ENCODE measurements at regions not wholly inside any gene's neighbourhood (a gene's known extent, or its start where the extent isn't known, plus 50 kb on each side); places are given as distances from the start of the nearest gene placed in this dataset.
A peak's percentile ranks its signal among the peaks of the same experiment; 100 is the strongest.

DNA sequence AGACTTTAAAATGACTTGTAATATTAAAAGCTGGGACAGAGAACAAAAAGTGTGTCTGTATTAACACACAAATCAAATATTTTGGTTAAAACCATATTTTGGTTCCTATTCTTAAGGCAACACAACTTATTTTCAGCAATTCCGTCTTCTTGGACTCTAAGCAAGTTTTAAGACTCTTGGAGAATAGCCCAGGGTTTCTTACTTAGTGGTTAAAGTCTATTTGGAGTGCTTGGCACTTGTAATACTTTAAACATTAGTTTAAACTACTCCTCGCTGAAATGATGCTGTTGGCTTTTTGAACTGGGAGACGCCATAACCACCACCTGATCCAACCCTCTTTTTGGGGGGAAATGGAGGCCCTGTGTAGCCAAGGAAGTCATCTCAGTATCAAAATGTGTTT is 109.7 kb upstream of the GMDS start:
- H3K9me2 ChIP-seq (ENCODE audit: low read depth, low read length): no peaks in the 10 kb centered on the region
- H4K20me1 ChIP-seq (ENCODE audit: insufficient read depth, low read length): no peaks in the 10 kb centered on the region
- TF ChIP-seq CTCF (IDR thresholded peaks at IDR 0.05; ENCODE audit: low read length): no peak
- TF ChIP-seq EZH2 (IDR thresholded peaks at IDR 0.05; ENCODE audit: borderline replicate concordance, low read length): no peak
- H3K9ac ChIP-seq (ENCODE audit: low read length): no peak overlapping the region
- no peak overlapping the region for H3K4me3 ChIP-seq (ENCODE audit: low read depth, low read length, poor library complexity, severe bottlenecking)
- no peaks in the 10 kb centered on the region for H3K4me1 ChIP-seq (ENCODE audit: insufficient read depth, low read length, severe bottlenecking)
- no peak overlapping the region for H3K27ac ChIP-seq (ENCODE audit: low read depth, low read length, poor library complexity, severe bottlenecking)
- no peak overlapping the region for H3K4me2 ChIP-seq (ENCODE audit: low read length)
- no peaks in the 10 kb centered on the region for H3K79me2 ChIP-seq (ENCODE audit: insufficient read depth, low read length)
- no peaks in the 10 kb centered on the region for H3K36me3 ChIP-seq (ENCODE audit: insufficient read depth, low read length)
- H3K9me3 ChIP-seq (ENCODE audit: low read length): no peaks in the 10 kb centered on the region
- H3F3A ChIP-seq (ENCODE audit: insufficient read depth, low read length): no peaks in the 10 kb centered on the region
- no peaks in the 10 kb centered on the region for H3K27me3 ChIP-seq (ENCODE audit: insufficient read depth, low read length)
- H2AFZ ChIP-seq (ENCODE audit: low read length): no peak overlapping the region

- Histone ChIP-seq H2AFZ (ENCODE audit: low read length) (no peak overlapping the region), H3K4me2 (ENCODE audit: low read length) (no peak overlapping the region), H3K4me3 (ENCODE audit: low read depth, low read length, poor library complexity, severe bottlenecking) (no peak overlapping the region), H3K79me2 (ENCODE audit: insufficient read depth, low read length) (no peaks in the 10 kb centered on the region), H4K20me1 (ENCODE audit: insufficient read depth, low read length) (no peaks in the 10 kb centered on the region), H3K27ac (ENCODE audit: low read depth, low read length, poor library complexity, severe bottlenecking) (no peak overlapping the region), H3K9me3 (ENCODE audit: low read length) (no peaks in the 10 kb centered on the region), H3K4me1 (ENCODE audit: insufficient read depth, low read length, severe bottlenecking) (no peaks in the 10 kb centered on the region), H3F3A (ENCODE audit: insufficient read depth, low read length) (no peaks in the 10 kb centered on the region), H3K9ac (ENCODE audit: low read length) (no peak overlapping the region), H3K9me2 (ENCODE audit: low read depth, low read length) (no peaks in the 10 kb centered on the region), H3K27me3 (ENCODE audit: insufficient read depth, low read length) (no peaks in the 10 kb centered on the region), H3K36me3 (ENCODE audit: insufficient read depth, low read length) (no peaks in the 10 kb centered on the region)
- no peak for TF ChIP-seq CTCF (IDR thresholded peaks at IDR 0.05; ENCODE audit: low read length)
- no peak for TF ChIP-seq EZH2 (IDR thresholded peaks at IDR 0.05; ENCODE audit: borderline replicate concordance, low read length)
These were observed 108.7 kb upstream of the GMDS start for GRCh38 chr6:2354138-2354491.

GRCh38 chr6:2353412-2354137 is 108.2 kb upstream of the GMDS start:
- H3K27ac ChIP-seq (ENCODE audit: low read depth, low read length, poor library complexity, severe bottlenecking): no peak overlapping the region
- TF ChIP-seq CTCF (IDR thresholded peaks at IDR 0.05; ENCODE audit: low read length) (peak; percentile 82), EZH2 (IDR thresholded peaks at IDR 0.05; ENCODE audit: borderline replicate concordance, low read length) (no peak)
- H3K4me2 ChIP-seq (ENCODE audit: low read length): no peak overlapping the region
- H3K79me2 ChIP-seq (ENCODE audit: insufficient read depth, low read length): no peaks in the 10 kb centered on the region
- H3K4me1 ChIP-seq (ENCODE audit: insufficient read depth, low read length, severe bottlenecking): no peaks in the 10 kb centered on the region
- no peak overlapping the region for H3K9ac ChIP-seq (ENCODE audit: low read length)
- H3K9me3 ChIP-seq (ENCODE audit: low read length): no peaks in the 10 kb centered on the region
- H3K4me3 ChIP-seq (ENCODE audit: low read depth, low read length, poor library complexity, severe bottlenecking): no peak overlapping the region
- no peaks in the 10 kb centered on the region for H3K27me3 ChIP-seq (ENCODE audit: insufficient read depth, low read length)
- H3F3A ChIP-seq (ENCODE audit: insufficient read depth, low read length): no peaks in the 10 kb centered on the region
- H3K9me2 ChIP-seq (ENCODE audit: low read depth, low read length): no peaks in the 10 kb centered on the region
- H4K20me1 ChIP-seq (ENCODE audit: insufficient read depth, low read length): no peaks in the 10 kb centered on the region
- no peaks in the 10 kb centered on the region for H3K36me3 ChIP-seq (ENCODE audit: insufficient read depth, low read length)
- no peak overlapping the region for H2AFZ ChIP-seq (ENCODE audit: low read length)

Data from OCI-LY1 (cell line).